ENCODE measurements at regions not wholly inside any gene's neighbourhood (a gene's known extent, or its start where the extent isn't known, plus 50 kb on each side); places are given as distances from the start of the nearest gene placed in this dataset.
A peak's percentile ranks its signal among the peaks of the same experiment; 100 is the strongest.
"Not testable (repeated sequence)": the region's sequence is repeated elsewhere in the genome, so short reads cannot be mapped to it uniquely, and the experiment has no call there.

DNA sequence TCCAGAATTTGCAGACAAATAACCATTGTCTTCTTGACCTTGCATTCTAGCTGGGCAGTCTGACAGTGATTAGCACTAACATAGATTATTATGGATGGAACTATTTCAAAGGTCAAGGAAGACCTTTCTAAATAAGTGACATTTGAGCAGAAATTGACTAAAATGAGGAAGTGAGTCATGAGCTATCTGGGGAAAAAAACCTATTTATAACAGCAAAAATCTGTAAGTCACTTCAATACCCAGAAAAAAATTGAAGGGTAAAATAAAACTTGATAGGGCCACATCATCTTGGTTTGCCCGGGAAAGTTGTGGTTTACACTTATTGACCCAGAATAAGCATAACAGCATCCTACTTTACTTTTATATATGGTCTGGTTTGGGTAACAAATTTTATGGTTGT lies 414.6 kb upstream of the HS3ST1 start:
- no peak for DNase-seq

DNA sequence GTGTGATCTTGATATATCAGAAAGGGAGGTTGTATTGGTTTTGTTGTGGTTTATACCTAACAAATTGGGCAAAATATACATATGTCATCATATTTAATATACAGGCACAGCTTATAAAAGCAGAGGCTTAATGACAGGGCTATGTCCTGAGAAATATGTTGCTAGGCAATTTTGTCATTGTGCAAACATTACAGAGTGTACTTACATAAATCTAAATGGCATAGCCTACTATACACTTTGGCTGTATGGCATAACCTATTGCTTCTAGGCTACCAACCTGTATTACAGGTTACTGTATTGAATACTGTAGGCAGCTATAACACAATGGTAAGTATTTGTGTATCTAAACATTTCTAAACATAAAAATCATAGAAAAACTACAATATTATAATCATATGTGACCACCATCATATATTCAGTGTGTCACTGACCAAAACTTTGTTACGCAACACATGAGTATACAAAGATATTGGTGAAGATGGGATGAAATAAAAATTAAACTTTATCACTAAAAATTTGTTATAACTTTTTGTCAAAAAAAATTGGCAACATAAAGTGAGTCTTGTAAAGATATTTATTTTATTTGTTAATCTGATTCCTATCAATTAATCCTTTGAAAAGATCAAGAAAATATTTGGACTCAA lies 414.0 kb upstream of the HS3ST1 start:
- no peak for DNase-seq

DNA sequence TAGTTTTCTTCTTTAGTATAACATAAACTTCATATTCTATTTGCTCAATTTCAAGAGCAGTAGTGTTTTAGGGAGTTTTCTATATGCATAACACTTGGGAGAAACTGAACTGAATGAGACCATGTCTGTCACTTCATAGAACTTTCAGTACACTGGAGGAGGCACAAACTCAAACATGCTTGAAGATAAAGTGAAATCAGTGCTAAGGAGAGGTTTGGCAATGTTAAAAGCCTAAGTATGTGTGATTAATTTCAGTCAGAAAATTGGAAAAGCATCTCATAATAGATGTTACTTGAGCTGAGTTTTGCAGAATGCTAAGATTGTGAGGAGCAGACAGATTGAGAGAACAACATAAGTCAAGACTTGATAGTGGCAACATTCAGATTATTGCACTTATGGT lies 411.2 kb upstream of the HS3ST1 start:
- no peak for DNase-seq

DNA sequence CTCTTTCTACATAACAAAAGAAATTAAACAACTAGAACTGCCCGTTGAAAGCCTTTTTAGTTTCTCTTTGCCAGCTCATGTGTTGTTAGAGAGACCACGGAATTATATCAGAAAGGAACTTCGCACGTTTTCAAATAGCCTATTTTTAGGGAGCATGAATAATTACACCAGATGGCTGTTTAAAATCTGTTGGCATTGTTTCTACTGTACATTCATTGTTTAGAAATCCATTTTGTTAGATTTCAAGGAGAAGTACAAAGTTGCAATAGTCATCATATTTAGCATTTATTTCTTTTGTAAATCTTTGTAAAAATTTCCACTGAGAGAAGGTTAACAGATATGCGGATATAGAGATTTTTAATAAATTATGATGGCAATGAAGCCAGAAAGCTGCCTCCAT lies 403.0 kb upstream of the HS3ST1 start:
- DNase-seq, result no peak

DNA sequence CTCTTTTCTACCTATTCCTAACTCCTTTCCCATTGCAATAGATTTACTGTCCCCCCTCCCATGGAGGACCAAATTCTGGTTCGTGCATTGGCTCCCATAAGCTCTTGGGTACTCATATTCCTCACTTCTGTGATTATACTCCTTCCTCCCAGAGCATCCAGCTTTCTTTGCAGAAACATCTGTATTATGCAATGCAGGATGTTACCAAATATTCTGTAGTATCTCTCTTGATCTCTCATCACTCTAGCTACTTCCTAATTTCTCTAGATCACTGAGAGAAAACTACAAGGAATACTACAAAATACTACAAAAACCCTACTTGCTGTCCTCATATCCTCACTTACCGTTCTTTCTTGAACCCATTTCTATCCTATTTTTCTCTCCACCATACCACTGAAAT lies 395.9 kb upstream of the HS3ST1 start:
- no peak for DNase-seq

DNA sequence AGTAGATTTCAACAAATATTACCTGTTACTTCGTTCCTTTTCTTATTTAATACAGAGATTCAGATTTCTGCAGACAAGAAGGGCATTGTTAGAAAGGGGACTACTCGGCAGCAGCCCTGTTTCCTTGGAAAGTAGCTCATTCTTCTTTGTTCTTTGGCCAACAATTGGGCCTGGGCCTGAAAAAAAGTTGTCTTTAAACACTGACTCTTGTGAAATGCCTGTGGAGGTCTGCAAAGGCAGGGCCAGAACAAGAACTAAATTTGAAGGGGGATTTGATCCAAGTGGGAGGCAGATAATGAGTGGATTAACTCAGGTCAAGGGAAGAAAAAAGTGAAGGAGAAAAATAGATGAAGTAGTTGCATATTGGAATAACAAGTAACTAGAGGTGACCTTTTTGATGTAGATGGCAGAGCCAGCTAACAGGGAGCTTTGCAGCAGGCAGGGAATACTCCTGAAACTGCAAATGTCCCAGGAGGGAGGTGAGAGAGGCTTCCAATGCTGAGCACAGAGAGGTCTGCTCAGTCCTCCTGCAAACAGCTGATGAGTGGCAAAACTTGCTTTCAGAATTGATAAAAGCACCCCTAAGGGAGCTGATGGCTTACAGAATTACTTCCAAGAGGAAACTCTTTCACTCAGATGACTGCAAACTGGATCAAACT lies 393.2 kb upstream of the HS3ST1 start:
- DNase-seq, result no peak

DNA sequence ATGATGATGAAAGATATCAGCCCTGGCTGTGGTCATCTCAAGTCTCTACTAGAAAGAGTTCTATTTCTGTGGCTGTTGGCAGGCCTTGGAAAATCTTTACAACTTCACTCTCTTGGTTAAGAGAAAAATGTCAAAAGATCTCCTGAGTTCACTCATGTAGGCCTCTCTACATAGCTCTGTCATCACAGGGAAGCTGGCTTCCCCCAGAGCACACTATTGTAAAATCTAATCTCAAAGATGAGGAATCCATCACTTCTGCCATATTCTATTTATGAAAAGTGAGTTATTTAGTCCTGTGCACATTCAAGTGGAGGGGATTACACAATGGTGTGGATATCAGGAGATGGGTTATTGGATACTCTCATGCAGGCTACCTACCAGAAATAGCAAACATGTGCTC lies 388.4 kb upstream of the HS3ST1 start:
- DNase-seq, result no peak

DNA sequence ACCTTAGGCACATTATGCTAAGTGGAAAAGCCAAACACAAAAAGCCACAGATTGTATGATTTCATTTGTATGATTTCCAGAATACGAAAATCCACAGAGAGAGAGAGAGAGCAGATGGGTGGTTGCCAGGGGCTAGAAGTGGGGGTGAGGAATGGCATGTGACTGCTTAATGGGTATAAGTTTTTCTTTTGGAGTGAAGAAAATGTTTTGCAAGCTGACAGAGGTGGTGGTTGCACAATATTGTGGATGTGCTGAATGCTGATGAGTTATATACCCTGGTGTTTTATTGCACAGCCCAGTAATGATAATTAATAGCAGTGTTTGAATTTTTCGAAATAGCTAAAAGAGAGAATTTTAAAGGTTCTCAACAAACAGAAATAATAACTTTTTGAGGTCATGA lies 386.1 kb upstream of the HS3ST1 start:
- no peak for DNase-seq

DNA sequence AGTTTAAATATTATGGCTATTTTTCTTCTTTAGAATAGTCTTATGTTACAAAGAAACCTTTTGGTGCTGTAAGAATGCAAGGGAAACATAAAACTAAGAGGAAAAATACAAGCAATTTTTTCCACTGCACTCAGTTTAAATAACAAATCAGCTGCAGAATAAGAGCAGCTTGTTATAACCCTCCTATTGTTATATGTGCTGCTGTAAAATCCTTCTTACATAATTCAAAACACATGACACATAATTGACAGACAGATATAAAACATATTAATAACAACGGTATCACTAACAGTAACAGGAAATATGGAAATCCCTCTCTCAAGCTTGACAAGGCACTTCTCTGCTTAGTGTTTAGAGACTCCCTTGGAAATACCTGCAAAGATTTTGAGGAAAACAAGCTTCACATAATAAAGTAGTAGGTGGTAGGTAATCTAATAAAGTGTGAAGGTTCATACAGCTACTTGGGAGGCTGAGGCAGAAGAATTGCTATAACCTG lies 385.3 kb upstream of the HS3ST1 start:
- DNase-seq, result no peak

DNA sequence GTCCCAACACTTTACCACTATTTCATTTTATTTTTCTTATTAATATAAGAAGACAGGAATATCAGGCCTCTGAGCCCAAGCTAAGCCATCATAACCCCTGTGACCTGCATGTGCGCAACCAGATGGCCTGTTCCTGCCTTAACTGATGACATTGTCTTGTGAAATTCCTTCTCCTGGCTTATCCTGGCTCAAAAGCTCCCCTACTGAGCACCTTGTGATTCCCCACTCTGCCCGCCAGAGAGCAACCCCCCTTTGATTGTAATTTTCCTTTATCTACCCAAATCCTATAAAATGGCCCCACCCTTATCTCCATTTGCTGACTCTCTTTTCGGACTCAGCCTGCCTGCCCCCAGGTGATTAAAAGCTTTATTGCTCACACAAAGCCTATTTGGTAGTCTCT lies 382.8 kb upstream of the HS3ST1 start:
- not testable (repeated sequence) for DNase-seq

DNA sequence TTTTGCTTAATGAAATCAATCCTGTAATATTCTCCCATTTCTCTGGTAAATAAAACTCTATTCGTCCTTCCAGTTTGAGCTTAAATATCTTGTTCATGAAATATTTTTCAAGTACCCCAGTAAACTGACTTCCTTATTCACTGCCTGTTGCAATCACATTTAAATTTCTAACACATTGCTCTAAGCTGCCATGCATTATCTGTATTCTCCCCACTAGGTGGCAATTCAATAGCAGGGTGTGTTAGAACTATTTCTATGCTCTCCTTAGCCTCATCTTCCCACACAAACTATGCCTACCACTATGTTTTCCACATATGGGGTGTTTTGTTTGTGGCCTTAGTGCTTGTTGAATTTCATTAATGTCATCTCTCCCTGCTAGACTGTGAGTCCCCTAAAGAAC lies 377.1 kb upstream of the HS3ST1 start:
- DNase-seq, result no peak

DNA sequence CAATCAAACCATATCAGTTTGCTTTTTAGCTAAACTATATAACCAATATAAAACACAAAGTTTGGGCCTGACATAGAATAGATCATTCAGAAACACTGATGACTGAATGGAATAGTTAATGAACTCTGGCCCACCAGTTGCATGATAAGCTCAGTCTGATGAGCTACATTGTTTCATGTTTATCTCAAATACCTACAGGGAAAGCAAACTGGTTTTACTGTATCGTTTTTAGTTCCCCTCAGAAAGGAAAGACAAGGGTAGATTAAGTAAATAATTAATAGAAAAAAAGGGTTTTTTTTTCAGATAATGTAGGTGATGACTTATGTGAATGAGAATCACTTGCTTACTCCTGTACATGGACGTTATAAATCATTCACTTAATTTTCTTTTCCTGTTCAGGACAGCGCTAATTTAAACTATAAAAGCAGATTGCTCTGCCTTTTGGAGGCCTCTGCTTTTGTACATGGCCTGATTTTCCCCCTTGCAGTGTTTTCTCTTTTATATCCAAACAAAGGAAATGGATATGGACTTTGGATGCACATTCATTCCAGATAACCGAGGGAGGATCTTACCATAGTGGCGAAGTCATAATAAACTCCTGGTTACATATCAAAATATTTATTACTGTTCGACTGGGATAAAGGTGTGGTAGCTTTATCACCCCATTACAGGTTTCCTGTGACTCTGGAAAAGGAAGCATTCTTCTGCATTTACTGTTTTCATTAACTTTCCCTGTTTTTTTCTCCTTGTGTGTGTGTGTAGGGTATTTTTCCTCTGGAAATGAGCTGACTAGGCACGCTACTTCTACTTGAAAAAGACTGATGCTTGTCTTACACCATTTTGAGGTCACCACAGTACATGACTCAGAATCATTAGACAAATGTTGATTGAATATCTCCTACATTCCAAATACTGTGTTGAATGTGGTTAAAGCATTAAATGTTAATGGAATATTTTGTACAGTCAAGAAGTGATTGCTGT lies 373.1 kb upstream of the HS3ST1 start:
- DNase-seq, result no peak

DNA sequence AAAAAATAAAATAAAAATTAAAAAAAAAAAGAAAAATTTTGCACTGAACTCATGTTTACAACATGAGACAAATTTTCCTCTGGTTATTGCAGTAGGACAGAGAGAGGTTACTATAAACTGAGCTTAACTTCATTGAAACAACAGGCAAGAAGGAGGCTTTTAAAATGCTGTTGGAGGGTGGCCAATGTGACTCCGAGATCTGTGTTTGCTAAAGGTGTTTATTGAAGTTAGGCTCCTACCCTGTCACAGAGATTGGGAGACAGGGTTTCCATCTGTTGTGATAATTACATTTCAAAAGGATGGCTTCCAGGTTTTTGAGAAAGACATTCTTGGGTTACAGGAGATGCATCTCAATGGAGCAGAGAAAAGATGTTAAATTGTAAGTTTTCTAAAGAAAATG lies 370.5 kb upstream of the HS3ST1 start:
- peak; percentile 13 for DNase-seq

DNA sequence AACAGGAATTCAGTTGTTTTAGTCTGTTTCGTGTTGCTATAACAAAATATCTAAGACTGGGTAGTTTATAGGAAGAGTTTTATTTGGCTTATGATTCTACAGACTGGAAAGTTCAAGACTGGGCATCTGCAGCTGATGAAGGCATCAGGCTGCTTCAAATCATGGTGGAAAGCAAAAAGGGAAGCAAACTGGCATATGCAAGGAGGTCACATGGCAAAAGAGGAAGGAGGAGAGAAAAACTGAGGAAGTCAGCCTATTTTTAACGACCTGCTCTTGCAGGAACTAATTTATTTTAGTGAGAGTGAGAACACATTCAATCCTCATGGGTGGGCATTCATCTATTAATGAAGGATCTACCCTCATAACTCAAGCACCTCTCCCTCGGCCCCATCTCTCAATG lies 363.1 kb upstream of the HS3ST1 start:
- DNase-seq, result no peak

DNA sequence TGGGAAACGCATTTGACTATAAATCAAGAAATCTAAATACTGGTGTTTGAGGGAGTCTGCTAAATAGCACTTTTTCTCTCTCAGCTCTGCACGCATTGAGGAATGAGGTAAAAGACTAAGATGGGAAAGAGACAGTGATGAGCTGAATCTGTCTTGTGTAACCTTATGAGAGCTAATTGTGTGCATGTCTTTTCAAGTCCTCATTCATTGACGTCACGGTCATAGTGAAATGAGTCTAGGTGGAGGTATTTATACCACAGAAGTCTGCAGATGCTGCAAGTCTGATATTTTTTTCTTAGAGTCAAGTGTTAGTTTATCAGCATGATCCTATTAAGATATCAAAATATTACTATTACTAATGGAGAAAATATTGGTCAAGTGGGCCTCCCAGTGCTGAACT lies 361.5 kb upstream of the HS3ST1 start:
- DNase-seq, result no peak

DNA sequence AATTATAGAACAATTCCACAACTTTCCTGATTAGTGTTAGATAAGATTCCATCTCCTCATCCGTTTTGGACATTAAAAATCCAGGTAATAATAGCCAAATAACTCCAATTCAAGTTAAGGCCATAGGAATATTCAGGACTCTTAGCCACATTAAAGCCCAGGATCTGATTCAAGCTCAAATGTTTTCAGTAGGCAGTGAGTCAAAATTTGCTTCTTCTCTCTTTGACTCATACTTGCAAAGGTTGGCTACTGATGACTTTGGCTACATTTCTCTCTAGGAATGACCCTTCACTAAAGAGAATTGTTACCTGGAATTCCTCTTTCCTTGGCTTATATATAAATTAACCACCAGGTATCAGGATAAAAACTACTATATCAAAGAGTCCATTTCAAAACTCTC lies 354.9 kb upstream of the HS3ST1 start:
- no peak for DNase-seq

DNA sequence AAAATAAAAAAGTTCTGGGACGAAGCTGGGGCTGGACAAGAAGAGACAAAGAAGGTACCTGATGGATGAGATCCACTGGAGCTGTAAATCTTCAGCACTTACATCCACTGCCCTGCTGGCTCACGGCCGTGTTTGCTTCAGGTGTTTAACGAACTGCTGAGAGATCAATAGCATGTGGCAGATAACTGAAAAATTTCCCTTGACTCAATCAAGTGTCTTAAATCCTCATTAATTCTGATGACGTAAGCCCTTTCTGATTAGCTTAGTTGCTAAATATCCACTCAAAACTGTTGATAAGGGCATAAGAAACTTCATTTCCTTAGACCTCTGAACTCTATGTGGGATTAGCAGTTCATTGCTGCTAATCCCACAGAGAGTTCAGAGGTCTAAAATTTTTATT lies 354.2 kb upstream of the HS3ST1 start:
- DNase-seq, result no peak

DNA sequence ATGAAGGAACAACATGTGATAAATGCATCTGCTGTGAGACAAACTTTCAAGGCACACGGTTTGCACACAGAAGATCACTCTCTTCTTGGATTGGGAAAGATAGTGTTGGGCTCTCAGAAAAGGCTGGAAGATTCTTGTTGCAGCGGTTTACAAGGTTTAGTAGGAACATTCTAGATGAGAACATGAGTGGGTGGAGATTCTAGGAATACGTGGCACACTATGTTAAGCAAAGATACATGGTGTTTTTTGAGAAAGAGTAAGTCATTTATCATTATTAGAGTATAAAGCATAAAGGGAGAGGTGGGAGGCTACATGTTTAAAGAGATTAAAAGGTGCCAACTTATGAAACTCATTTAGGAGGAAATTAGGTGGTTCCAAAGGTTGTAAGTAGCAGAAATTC lies 348.8 kb upstream of the HS3ST1 start:
- DNase-seq, result no peak

DNA sequence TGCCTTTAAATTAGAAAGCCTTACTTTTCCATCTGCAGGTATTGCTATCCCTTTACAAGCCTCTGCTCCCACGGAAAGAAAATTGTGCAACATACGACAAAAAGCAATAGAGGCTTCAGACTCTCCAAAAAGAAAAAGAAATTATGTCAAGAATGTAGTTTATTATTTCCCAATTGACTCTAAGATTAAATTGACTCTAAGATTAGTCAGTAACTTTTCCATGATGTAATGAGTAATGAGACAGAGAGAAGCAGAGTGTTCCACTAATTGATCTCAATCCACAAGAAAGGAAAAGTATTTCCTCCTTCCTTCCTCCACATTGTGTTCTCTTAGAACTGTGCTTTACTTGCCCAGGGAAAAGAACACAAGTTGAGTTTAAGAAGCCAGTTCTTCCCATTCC lies 345.7 kb upstream of the HS3ST1 start:
- DNase-seq, result no peak

DNA sequence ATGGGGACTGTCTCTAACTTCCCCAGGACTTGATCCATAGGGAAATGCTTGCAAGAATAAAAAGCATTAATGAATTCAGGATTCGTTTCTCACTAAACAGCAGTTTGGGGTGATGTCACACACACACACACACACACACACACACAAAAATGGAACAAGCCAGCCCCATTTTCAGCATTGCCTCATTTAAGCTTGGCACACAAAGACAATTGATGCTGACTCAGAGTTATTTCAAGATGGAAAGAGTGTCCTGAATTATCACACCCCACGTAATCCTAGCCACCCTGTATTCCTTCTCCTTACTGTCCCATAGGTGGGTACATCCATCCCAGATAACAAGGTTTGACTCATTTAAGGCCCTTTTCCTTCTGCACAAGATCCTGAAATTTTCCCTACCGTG lies 345.1 kb upstream of the HS3ST1 start:
- no peak for DNase-seq

DNA sequence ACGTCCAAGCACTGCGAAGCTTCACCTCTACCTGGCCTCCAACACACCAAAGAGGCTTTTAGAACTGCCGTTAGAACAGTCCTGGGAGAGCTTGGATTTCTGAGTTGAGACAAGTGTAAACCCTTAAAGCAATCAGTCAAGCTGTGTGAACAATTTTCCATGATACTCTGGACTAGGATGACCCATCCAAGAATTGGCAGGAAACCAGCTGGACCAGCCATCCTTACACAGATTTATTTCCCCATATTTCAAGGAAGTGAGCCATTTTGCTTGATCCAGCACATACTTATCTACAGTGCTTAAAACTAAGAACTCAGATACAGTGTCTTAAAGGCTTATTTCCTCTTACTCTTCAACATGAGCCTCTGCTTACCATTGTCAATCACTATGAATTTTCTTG lies 340.7 kb upstream of the HS3ST1 start:
- peak; percentile 18 for DNase-seq

DNA sequence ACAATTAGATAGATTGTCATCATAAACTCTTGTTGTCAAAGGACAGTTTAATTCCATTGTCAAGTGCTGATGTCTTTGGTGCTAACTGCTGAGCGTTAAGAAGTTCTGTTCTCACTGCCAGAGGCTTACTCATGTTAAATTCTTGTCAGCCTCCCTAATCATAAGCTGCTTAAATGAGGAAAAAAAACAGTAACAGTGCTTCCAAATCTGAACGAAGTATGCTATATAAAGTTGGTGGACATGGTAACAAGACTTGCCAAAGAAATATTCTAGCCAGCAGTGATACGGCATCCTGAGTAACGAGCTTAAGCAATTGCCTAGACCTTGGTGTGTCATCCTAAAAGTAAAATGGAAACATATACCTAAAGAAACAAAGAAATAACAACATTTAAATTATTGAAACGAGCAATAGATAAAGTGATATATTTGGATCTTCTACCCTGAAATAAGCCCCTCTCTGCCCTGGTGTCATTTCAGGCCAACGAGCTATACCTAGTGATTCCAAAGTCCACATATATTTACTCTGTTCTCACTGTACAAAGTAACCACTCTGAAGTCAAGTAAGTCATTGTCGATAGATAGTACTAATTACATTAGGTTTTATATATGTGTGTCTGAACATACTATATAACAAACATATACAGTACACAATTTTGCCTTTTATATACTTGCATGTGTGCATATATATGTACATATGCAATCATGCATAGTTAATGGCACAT lies 339.7 kb upstream of the HS3ST1 start:
- DNase-seq, result no peak

Measured in muscle of arm (tissue), 1 donor.